NCI-H2171 treated with DMSO at 0.1 percent for 48 hours (cell line): ENCODE measurements at regions not wholly inside any gene's neighbourhood (a gene's known extent, or its start where the extent isn't known, plus 50 kb on each side); places are given as distances from the start of the nearest gene placed in this dataset.

Source experiments
- DNase-seq: peaks from one replicate; lab custom pipeline; 2025; lab: John Stamatoyannopoulos, UW

DNA sequence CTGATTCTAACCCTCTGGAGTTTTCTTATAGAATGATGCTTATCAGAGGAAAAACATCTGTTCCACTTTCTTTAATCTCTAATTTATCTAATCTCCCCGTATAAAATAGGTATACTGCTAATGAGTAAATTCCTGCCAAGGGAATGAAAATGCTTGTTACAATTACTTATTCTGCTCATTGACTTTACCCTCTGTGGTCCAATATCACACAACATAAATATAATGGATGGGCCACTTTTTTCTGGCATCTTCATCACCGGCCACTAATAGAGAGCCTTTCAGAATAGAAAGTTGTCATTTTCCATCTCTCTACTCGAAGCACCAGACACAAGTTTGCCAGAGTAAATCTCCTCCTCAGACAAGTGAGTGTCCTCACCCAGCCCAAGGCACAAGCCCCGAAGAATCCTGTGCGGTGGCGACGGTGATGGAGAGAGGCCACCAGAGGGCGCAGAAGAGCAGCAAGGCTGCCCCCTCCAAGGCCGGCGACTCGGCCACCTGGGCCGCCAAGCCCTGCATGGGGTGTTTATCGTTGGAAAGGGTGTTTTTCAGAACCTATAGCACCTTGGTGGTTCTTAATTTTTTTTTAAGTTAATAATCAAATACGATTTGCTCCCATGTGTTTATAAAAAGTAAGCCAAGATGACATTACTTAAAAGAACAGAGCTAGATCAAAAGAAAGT is 212.9 kb upstream of the ARID1B start:
- peak; percentile 76 for DNase-seq

DNA sequence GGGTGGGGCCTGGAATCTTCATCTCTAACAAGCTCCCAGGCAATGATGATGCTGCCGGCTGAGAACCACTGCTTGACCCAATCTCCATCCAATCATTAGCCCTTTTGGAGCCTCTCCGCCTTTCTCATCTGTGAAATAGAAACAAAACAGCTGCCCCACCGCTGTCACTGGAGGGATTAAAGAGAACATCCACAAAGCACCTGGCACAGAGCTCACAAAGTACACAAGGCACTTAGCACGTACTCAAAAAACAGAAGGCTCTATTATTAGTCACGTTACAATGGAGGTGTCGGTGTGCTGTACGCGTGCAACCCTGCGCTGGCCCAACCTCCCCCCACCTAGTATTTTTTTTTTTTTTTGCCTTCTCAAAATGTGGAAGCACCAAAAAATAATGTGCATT is 213.5 kb upstream of the ARID1B start:
- DNase-seq, result peak; percentile 93

DNA sequence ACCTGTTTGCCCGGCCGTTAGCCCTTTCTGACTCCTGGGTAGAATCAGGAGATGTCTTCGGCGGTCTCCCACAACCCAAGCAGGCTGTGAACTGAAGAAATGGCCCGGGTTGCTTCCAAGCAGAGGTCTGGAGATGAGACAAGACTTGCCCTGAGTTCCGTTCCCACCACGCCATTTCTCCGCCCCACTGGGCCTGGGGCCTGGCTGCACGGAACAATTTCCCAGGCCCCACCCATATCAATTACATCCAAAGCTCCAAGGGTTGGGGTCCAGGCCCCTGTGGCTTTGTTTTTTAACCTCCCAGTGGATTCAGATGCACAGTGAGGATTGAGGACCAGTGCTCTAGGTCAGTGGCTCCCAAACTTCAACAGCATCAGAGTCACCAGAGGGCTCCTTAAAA is 214.5 kb upstream of the ARID1B start:
- DNase-seq, result no peak

DNA sequence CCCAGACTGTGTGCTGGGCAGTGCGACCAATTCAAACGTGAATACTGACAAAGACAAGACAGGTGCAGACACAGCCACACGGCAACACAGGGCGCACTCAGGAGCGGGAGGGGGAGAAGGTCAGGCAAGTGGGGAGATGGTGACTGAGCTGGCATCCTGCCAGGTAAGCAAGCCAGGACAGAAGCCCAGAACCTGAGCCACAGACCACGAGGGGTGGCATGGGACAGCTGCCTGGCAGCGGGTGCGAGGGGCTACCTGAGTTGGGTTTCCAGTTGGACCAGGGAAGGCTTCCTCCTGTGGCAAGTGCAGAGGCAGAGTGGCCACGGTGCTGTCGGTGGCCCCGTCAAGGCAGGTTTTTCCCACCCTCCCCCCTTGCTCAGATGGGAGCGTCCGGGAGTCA is 215.2 kb upstream of the ARID1B start:
- no peak for DNase-seq

DNA sequence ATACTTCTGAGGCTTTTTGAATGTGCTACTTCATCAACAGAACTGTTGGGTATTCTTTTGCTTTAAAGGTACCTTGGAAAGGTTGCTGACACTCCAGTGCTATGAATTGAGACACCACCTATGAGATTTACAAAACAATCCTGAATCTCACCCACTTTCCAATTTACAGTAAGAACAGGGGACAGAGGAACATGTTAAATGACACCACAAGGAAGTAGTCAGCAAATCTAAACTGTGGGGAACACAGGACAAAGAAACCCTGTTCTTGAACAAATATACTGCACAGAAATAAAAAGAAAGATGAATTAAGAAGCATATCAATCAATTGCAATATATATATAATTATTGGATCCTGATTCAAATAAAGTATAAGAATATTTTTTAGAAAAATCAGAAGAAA is 216.7 kb upstream of the ARID1B start:
- no peak for DNase-seq

DNA sequence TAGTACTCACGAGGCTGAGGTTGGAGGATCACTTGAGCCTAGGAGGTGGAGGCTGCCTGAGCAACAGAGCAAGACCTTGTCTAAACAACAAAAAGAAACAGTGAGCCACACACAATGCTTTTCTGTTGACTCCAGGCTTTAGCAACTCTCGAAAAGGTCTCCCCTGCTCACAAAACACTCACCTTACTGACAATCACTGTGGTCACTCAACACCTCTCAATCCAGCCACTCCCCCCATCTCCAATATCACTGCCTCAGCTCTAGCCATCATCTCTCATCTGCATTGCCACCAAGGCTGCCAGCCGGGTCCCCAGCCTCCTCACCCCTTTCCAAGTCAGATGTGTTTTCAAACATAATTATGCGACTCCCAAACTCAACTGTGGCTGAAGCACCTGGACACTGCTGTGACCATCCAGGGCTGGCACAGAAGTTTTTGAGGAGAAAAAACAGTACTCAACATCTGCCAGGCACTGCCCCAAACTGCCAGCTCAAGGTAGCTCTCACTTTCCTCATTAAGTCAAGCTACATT is 218.0 kb upstream of the ARID1B start:
- DNase-seq, result no peak

DNA sequence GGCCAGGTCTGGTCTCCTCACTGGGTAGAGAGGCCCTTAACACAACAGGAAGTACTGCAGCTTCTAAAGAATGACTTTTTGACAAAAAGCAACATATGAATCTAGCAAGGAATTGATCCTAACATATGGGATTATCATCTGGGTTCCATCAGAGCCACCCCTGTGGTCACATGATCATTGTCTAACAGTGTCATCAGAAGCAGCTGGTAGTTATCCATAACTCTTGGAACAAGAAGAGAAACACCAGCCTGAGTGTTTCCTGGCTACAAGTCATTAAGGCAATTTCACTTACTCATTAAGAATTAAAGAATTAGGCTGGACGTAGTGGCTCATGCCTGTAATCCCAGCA is 219.3 kb upstream of the ARID1B start:
- DNase-seq, result no peak

DNA sequence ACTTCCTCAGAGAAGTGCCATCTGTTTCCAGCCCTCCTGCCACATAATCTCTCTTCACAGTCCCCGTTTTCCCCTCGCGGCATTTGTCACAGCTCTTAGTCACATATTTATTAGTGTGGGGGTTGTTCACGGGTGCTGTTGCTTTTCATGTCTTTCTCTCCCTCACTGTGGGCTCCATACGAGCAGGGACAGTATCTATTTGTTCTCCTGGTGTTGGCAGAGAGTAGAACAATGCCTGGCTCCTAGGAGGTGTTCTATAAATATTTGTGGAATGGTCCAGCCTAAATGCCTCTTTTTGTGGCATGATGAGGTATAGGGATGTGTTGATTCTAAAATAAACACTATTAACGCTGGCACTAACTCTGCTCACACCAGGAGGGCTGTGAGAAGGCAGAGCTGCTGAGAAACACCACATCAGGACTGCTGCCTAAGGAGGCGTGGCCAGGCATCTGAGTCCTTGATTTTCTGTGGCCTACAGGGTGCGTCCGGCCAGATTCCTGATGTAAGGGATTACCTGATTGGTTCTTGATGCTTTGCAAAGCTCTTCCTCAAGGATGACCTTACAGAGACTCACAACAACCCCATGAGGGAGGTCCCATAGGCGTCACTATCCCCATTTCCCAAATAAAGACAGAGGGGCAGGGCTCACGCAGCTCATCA is 219.8 kb upstream of the ARID1B start:
- peak; percentile 18 for DNase-seq

DNA sequence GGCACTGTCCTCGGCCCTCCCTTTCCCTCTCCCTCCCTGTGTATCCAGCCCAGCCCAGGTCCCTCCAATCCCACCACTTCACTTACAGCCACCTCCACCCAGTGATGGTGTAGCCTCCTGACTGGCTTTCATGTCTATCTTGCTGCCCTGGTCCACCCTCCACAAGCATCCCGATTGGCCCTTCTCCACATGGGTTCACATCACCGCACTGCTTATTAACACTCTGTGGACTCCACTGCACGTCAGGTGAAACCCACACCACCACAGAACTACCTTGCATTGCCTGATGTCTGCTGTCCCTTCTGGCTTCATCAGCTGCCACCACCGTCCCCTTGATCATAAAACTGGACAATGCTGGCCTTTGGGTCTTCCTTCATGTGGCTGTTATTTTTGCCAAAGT is 220.4 kb upstream of the ARID1B start:
- no peak for DNase-seq

DNA sequence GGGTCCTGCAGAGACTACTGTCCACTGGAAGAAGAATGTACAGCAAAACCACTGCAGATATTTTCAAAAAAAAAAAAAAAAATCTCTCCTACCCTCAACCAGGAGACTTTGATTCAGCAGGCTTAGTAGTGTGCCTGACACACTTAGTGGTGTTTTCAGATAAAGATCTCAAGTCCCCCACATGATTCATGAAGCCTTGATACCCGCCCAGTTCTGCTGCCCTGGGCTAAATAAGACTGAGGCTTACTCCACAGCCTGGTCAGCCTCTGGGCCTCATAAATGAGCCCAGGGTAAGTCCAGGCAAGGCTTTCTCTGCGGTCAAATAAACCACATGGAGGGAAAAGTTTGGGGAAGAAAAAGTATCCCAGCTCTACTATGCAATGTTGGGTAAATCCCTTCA is 222.1 kb upstream of the ARID1B start:
- no peak for DNase-seq

DNA sequence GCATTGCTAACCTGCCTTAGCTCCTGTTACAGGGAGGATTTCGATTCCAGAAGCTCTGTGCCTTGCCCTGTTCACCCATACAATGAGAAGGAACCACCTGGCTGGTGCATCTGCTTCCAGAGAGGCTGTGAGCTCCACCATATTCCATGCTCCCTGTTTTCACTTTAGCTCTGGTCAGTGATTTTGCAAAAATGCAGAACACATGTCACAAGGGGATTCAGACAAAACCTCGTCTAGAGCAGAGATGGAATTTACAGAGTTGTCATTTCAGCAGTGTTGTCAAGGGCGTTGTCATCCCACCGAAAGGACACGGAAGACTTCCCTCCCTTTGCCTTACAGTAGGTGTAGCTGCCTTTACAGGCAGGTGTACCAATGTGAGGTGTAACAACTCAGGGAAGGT is 223.0 kb upstream of the ARID1B start:
- no peak for DNase-seq

DNA sequence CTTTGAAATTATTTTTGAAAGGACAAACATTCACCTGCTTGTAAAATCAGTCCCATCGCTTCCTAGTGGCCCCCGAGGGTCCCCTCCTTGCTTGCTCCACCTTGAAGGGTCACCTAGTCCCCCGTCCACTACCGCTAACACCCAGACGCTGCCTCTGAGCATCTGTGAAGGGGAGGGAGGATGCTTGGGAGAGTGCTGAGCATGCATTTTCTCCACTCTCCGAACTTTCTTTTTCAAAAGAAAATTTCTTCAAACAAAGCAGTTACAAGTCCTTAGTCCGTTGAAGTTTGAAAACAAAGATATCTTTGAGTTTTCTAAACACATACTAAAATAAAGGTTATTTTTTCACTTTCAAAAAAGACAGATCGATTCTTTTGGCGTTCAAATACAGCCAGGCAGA is 224.3 kb upstream of the ARID1B start:
- no peak for DNase-seq

DNA sequence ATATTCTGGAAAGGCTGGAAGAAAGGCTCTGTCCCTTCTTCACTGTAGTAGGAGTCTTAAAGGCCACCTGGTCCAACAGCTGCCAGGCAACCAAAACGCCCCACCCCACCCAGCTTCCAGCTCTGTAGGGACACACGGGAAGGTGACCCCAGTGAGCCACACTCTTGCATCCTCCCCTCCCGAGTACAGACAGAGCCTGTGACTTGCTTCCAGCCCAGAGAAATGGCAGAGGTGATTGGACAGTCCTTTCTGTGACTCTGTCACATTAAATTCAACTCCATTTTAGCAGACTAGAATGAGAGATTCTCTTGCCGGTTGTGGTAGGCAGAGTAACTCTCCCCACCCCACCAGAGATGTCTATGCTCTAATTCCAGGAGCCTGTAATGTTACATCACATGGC is 226.2 kb upstream of the ARID1B start:
- DNase-seq, result no peak

DNA sequence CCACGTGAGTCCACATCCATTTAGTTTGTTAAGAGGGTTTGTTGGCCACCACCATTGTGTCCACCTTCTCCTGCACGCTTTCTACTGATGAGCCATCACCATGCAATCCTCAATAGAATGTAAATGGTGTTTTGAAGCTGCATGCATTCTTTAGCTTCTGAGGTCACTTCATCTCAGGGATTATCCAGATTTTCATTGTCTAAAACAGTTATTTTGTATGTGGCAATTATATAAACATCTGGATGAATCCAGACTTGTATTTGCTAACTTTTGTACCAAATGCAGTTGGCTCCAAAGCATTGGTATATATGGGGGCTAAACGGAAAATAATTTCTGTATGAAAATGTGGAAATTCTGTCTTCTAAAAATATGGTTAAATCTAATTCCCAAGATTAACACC is 231.2 kb upstream of the ARID1B start:
- no peak for DNase-seq

DNA sequence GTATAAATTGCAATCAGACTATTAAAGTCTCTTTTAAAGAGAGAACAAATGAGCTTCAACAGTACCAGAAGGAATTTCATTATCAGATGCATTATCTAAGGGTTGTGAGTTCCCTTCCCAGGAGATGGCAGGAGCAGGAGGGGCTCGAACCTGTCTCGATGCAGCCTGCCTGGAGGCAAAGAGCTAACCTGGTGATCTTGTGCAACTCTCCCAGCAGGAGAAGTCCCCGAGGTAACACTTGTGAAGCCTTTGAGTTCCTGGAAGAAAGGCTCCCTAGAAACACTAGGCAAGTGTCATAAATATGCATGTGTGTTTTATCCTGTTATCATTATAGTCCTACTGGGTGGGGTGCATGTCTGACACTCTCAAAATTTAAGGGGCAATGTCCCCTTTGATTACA is 232.2 kb upstream of the ARID1B start:
- DNase-seq, result no peak

DNA sequence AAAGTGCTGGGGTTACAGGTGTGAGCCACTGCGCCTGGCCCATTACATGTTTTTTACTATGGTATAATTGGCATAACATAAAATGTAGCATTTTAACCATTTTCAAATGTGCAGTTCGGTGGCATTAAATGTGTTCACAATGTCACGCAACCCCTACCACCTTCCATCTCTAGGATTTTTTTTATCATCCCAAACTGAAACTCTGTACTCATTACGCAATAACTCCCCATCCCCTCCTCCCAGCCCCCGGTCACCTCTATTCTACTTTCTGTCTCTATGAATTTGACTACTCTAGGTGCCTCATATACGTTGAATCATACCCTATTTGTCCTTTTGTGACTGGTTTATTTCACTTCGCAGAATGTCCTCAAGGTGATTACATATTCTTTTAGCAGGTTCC is 233.1 kb upstream of the ARID1B start:
- DNase-seq, result no peak

DNA sequence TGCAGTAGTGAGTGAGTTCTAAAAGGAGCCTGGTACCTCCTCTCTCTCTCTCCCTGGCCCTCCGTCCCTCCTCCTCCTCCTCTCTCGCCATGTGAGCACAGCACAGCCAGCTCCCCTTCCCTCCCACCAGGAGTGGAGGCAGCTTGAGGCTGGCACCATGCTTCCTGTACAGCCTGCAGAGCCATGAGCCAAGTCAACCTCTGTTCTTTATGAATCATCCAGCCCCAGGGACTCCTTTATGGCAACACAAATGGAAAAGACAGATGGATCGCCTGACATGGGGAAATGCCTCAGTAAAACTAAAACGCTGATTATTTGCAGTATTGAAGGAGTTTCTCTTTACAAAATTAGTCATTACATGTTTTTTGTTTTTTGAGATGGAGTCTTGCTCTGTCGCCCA is 233.7 kb upstream of the ARID1B start:
- no peak for DNase-seq

DNA sequence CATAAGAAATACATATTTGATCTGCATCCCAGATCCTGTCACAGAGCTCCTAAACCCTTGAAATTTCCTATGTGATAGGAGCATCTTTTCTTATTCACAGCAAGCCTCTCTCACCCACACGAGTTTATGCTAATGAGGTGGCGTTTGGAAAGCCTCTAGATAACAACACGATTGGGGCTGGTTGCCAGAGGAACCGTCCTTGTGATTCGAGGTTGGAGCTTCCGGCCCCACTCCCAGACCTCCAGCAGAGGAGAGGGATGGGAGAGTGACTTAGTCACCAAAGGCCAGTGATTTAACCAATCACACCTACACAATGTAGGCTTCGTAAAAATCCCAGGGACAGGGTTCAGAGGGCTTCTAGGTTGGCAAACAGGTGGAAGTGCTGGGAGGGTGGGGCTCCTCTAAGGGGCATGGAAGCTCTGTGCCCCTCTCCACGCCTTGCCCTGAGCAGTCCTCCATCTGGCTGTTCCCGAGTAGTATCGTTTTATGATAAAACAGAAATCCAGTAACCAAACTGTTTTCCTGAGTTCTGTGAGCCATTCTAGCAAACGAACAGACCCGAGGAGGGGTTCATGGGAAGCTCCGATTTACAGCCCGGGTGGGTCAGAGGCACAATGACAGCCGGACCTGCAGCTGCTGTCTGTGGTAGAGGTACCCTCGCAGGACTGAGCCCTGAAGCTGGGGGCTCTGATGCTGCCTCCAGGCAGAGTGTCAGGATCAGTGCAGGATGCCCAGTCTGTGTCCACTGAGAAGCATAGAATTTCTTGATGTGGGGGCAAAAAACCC is 238.1 kb upstream of the ARID1B start:
- DNase-seq, result no peak

DNA sequence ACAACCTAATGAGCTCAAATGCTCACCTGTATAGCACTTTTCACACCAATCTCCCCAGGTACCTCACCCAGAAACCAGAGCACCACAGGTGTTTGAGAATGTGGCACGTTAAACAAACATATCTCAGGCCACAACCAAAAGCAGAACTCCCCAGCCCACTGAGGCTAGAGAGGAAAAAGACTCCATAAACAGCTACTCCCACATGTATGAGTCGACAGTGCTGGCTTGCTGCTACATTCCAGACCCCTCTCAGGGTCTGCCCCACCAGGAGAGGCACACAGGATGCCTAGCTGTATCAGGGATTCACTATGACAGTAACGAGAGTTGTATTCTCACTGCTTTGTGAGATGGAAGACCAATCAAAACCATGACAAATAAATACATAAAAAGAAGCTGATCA is 242.6 kb upstream of the ARID1B start:
- DNase-seq, result no peak

DNA sequence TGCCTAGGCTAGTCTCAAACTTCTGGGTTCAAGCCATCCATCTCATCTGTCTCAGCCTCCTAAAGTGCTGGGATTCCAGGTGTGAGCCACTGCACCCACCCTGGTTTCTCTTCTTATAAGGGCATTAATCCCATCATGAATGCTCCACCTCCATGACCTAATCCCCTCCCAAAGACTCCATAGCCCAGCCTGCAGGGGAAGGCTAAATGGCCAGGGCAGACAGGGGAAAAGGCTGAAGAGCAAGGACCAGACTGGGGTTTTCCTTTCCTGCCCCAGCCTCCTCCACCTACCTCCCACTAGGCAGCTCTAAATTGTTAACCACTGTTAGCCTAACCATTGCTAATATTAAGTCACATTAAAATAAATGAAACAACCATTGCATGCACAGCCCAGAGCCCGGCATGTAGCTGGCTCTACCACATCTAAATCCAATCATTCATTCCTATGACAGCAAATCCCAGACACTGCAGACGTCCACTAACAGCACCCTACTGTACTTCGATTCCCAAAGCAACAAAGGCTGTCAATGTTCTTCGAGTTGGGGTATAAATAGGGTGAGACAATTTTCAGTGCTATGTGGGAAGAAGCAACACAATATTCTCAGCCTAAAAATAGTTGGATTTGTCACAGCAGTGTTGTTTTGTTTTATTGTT is 243.2 kb upstream of the ARID1B start:
- no peak for DNase-seq

DNA sequence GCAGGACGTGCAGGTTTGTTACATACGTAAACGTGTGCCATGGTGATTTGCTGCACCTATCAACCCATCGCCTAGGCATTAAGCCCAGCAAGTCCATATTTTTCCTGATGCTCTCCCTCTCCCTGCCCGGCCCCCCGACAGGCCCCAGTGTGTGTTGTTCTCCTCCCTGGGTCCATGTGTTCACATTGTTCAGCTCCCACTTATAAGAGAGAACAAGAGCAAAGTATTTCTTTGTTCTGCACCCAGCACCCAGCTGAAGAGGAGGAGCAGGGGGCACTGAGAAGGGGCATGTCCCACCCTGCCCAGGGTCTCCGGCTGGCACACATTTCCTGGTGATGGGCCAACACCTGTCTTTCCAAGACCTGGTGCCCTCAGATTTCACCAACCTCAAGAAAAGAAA is 251.1 kb upstream of the ARID1B start:
- no peak for DNase-seq

DNA sequence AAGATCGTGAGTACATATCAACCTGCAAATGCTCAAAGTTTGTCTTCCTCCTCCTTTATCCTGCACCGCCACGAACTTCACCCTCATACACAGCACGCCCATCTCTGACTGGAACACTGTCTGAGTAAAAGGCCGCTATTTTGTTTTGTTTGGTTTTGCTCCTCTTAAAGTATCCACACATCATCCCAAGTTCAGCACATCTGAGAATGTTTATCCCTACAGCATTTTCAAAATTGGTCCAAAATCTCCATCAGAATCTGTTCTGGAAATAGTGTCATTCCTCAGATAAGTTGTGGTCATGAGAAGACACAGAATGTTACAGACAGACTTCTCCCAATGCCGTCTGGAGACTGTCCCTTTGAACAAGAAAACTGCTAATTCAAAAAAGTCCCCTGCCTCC is 251.6 kb upstream of the ARID1B start:
- DNase-seq, result no peak

DNA sequence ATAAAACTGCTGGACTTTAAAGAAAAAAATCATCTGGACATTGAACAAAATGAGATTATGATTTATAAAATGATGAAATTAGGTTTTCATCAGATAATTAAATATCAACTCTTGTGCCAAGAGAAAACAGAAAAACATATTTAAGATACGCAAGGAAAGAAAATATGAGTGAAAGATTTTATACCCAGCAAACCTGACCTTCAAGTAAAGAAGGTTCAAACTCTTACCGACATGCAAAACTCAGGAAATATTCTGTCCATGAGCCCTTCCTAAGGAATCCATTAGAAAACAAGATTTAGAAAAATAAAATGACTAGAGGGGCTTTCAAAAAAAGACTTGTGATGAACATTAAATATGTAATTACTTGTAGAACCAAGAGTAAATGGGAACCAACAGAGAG is 257.2 kb upstream of the ARID1B start:
- DNase-seq, result no peak
